ENCODE measurements at regions not wholly inside any gene's neighbourhood (a gene's known extent, or its start where the extent isn't known, plus 50 kb on each side); places are given as distances from the start of the nearest gene placed in this dataset.

DNA sequence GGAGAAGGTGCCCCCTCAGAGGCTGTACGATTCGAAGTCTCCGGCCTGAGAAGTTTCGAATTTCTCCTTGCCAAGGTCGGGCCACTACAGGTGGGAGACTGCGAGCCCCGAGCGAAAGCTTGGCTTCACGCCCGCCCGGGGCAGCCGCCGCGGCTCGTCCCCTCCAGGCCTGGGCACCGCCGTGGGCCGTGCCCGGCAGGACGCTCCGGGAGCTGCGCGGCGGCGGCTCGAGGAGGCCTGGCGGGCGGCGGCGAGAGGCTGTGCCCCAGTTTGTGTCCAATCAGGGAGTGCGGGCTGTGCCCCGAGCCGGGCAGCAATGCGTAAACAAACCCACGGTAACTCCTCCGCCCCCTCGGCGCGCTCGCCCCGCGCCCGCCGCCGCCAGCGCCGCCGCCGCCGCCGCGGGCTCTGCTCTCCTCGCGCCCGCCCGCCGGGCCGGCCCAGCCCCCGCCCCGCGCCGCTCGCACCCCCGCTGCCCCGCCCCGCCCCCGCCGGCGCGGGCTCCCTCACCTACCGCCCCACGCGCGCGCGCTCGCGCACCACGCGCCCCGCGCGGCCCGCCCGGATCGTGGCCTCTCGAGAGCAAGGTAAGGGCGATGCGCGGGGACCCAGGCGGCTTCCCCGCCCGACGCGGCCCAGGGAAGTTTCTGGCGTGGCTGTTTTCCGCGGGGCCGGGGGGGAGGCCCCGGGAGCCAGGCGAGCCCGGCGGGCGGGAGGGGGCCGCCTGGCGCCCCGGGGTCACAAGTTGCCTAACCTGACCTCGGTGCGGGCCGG lies 57.8 kb upstream of the PCGF5 start:
- Histone ChIP-seq H3K36me3 (ENCODE audit: low read depth) (no peaks in the 10 kb centered on the region), H3K4me3 (ENCODE audit: severe bottlenecking) (peak overlapping the region; percentile 100), H3K9me3 (ENCODE audit: severe bottlenecking) (peaks cover 2% of the 10 kb centered on the region), H3K27me3 (ENCODE audit: insufficient read depth, poor library complexity, severe bottlenecking) (peaks cover 2% of the 10 kb centered on the region), H3K27ac (ENCODE audit: poor library complexity, severe bottlenecking) (peak overlapping the region; percentile 56), H3K4me1 (ENCODE audit: insufficient read depth, poor library complexity, severe bottlenecking) (no peaks in the 10 kb centered on the region)
- TF ChIP-seq CTCF (IDR thresholded peaks at IDR 0.05; ENCODE audit: poor library complexity, severe bottlenecking), result no peak
- no peak for DNase-seq (ENCODE audit: low spot score)
- ATAC-seq (ENCODE audit: low read depth), result peak; percentile 66

- Histone ChIP-seq H3K36me3 (ENCODE audit: low read depth) (no peaks in the 10 kb centered on the region), H3K27ac (ENCODE audit: poor library complexity, severe bottlenecking) (peak overlapping the region; percentile 56), H3K9me3 (ENCODE audit: severe bottlenecking) (peaks cover 2% of the 10 kb centered on the region), H3K4me3 (ENCODE audit: severe bottlenecking) (peak overlapping the region; percentile 100), H3K27me3 (ENCODE audit: insufficient read depth, poor library complexity, severe bottlenecking) (peaks cover 2% of the 10 kb centered on the region), H3K4me1 (ENCODE audit: insufficient read depth, poor library complexity, severe bottlenecking) (no peaks in the 10 kb centered on the region)
- DNase-seq (ENCODE audit: low spot score) (peak; percentile 64), ATAC-seq (ENCODE audit: low read depth) (peak; percentile 42)
- TF ChIP-seq CTCF (IDR thresholded peaks at IDR 0.05; ENCODE audit: poor library complexity, severe bottlenecking), result no peak
Observed at GRCh38 chr10:91163269-91163868, 57.1 kb upstream of the PCGF5 start.

GRCh38 chr10:91163869-91164474 lies 56.5 kb upstream of the PCGF5 start:
- DNase-seq (ENCODE audit: low spot score), result peak; percentile 76
- H3K4me3 ChIP-seq (ENCODE audit: severe bottlenecking), result peak overlapping the region; percentile 100
- no peak for TF ChIP-seq CTCF (IDR thresholded peaks at IDR 0.05; ENCODE audit: poor library complexity, severe bottlenecking)
- H3K36me3 ChIP-seq (ENCODE audit: low read depth), result no peaks in the 10 kb centered on the region
- ATAC-seq (ENCODE audit: low read depth), result peak; percentile 77
- no peaks in the 10 kb centered on the region for H3K9me3 ChIP-seq (ENCODE audit: severe bottlenecking)
- peak overlapping the region; percentile 56 for H3K27ac ChIP-seq (ENCODE audit: poor library complexity, severe bottlenecking)
- peaks cover 2% of the 10 kb centered on the region for H3K27me3 ChIP-seq (ENCODE audit: insufficient read depth, poor library complexity, severe bottlenecking)
- H3K4me1 ChIP-seq (ENCODE audit: insufficient read depth, poor library complexity, severe bottlenecking), result no peaks in the 10 kb centered on the region

GRCh38 chr10:91164520-91165065 lies 55.9 kb upstream of the PCGF5 start:
- no peak for TF ChIP-seq CTCF (IDR thresholded peaks at IDR 0.05; ENCODE audit: poor library complexity, severe bottlenecking)
- no peaks in the 10 kb centered on the region for H3K9me3 ChIP-seq (ENCODE audit: severe bottlenecking)
- DNase-seq (ENCODE audit: low spot score) (no peak), ATAC-seq (ENCODE audit: low read depth) (no peak)
- peak overlapping the region; percentile 56 for H3K27ac ChIP-seq (ENCODE audit: poor library complexity, severe bottlenecking)
- no peaks in the 10 kb centered on the region for H3K36me3 ChIP-seq (ENCODE audit: low read depth)
- no peak overlapping the region for H3K4me3 ChIP-seq (ENCODE audit: severe bottlenecking)
- H3K27me3 ChIP-seq (ENCODE audit: insufficient read depth, poor library complexity, severe bottlenecking), result peaks cover 2% of the 10 kb centered on the region
- no peaks in the 10 kb centered on the region for H3K4me1 ChIP-seq (ENCODE audit: insufficient read depth, poor library complexity, severe bottlenecking)
